BLaER1 treated with 17β-estradiol and CSF1 and Interleukin-3, amounts not matched to agents 10 nM and 100 nM (cell line): ENCODE measurements at regions not wholly inside any gene's neighbourhood (a gene's known extent, or its start where the extent isn't known, plus 50 kb on each side); places are given as distances from the start of the nearest gene placed in this dataset.

Experiments used
- H3K27ac ChIP-seq, 11 experiments: shearing (Covaris generic); formaldehyde crosslinking; 2 replicates each; pipeline ENCODE4 v1.8.1; 2022
- H3K27me3 ChIP-seq, 11 experiments: shearing (Covaris generic); formaldehyde crosslinking; 2 replicates each; pipeline ENCODE4 v1.8.1; 2022
- H3K36me3 ChIP-seq, 11 experiments: shearing (Covaris generic); formaldehyde crosslinking; 2 replicates each; pipeline ENCODE4 v1.8.1; 2022
- H3K4me1 ChIP-seq, 10 experiments: shearing (Covaris generic); formaldehyde crosslinking; 2 replicates each; pipeline ENCODE4 v1.8.1; 2022
- H3K4me2 ChIP-seq, 11 experiments: shearing (Covaris generic); formaldehyde crosslinking; 2 replicates each; pipeline ENCODE4 v1.8.1; 2022
- H3K4me3 ChIP-seq, 10 experiments: shearing (Covaris generic); formaldehyde crosslinking; 2 replicates each; pipeline ENCODE4 v1.8.1; 2022
- H3K9ac ChIP-seq, 11 experiments: shearing (Covaris generic); formaldehyde crosslinking; 2 replicates each; pipeline ENCODE4 v1.8.1; 2022
- H3K9me3 ChIP-seq, 11 experiments: shearing (Covaris generic); formaldehyde crosslinking; replicated peaks in 1 of 11; 2 replicates each; pipeline ENCODE4 v1.8.1; 2022
- H4K20me1 ChIP-seq, 11 experiments: shearing (Covaris generic); formaldehyde crosslinking; 2 replicates each; pipeline ENCODE4 v1.8.1; 2022
- Cebpa-rat ChIP-seq, 11 experiments: shearing (Covaris generic); IDR thresholded peaks; 2 replicates each; pipeline ENCODE4 v1.8.1; 2022

DNA sequence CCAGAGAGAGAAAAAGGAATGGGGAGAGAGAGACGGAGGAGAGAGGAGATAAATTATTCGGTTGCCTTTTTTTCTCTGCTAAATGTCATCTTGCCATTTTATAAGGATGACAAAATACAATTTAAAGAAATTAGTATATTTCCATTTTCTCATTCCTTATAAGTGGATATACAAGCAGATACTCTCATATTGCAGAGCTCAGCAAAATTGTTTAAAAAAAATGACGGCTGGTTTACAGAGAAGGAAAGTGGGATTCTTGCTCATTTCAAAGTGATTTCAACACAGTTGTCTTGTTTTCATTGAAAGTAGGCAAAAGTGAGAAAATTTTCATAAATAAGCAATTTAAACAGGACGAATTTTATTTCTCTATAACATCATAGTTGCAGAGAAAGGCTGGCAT lies 641.9 kb upstream of the CDH6 start:
- TF ChIP-seq Cebpa-rat (IDR thresholded peaks at IDR 0.05): no peak
- H3K4me1 ChIP-seq: peaks cover 0 to 5% (median 4%) of the 10 kb centered on the region in 10 experiments; a peak in 2 of 20 replicates
- H3K36me3 ChIP-seq: no peaks in the 10 kb centered on the region
- no peaks in the 10 kb centered on the region for H3K27me3 ChIP-seq
- no peak overlapping the region for H3K4me3 ChIP-seq
- H3K9ac ChIP-seq: no peak overlapping the region
- H3K9me3 ChIP-seq: no peaks in the 10 kb centered on the region
- H3K27ac ChIP-seq: no peak overlapping the region
- H3K4me2 ChIP-seq: no peak overlapping the region
- H4K20me1 ChIP-seq: no peaks in the 10 kb centered on the region

DNA sequence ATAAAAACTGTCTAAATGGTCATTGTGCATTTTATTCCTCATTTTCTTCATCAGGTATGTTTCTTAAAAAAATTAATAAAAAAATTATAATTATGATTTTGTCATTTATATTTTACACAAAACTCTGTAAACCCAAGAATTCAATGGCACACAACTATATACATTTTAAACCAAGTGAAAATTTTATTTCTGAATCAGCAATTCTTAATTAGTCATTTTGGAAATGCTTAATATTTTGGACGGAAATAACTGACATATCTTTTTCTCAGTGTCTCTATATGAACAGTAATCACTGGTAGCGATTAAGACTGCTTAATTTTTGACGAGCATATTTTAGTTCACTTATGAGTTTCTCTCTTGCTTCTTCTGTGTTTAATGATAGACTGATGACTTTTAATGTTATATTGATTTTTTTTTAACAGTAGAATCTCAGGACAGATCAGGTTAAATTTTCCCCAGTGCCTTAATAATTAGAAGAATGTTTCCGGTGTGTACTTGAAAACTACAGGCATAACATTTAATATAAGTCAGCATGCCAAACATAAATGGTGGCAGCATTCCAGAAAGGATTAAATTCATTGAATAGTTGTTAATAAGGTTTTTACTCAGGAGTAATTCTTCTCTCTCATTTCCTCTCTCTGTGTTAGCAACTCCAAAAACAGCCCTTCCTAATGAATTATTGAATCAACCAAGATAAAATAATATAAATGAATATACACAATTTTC lies 644.7 kb upstream of the CDH6 start:
- no peak overlapping the region for H3K27ac ChIP-seq
- no peak overlapping the region for H3K9ac ChIP-seq
- H3K27me3 ChIP-seq: no peaks in the 10 kb centered on the region
- no peak for TF ChIP-seq Cebpa-rat (IDR thresholded peaks at IDR 0.05)
- no peaks in the 10 kb centered on the region for H3K36me3 ChIP-seq
- H3K4me1 ChIP-seq: peaks cover 0 to 5% (median 4%) of the 10 kb centered on the region in 10 experiments; a peak in 2 of 20 replicates
- H4K20me1 ChIP-seq: no peaks in the 10 kb centered on the region
- H3K4me3 ChIP-seq: no peak overlapping the region
- H3K9me3 ChIP-seq: no peaks in the 10 kb centered on the region
- H3K4me2 ChIP-seq: no peak overlapping the region

DNA sequence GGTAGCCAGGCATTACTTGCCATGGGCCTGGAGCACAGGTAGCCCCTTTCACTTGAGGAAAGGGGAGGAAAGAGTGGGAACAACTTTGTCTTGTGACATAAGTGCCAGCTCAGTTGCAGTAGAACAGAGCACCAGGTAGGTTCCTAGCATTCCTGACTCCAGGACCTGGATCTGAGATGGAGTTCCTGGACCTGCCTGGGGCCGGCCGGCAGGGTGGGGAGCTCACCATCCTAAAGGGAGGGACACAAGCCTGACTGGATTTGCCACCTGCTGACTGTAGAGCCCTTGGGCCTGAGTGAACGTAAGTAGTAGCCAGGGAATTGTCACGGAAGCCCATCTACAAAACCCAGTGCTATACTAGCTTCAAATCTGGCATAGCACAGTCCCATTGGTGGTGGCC lies 653.3 kb upstream of the CDH6 start:
- H3K36me3 ChIP-seq: no peaks in the 10 kb centered on the region
- TF ChIP-seq Cebpa-rat (IDR thresholded peaks at IDR 0.05): no peak
- no peak overlapping the region for H3K9ac ChIP-seq
- no peaks in the 10 kb centered on the region for H3K9me3 ChIP-seq
- H3K4me3 ChIP-seq: no peak overlapping the region
- no peaks in the 10 kb centered on the region for H3K27me3 ChIP-seq
- H3K4me2 ChIP-seq: no peak overlapping the region
- H4K20me1 ChIP-seq: no peaks in the 10 kb centered on the region
- no peaks in the 10 kb centered on the region for H3K4me1 ChIP-seq
- H3K27ac ChIP-seq: no peak overlapping the region

DNA sequence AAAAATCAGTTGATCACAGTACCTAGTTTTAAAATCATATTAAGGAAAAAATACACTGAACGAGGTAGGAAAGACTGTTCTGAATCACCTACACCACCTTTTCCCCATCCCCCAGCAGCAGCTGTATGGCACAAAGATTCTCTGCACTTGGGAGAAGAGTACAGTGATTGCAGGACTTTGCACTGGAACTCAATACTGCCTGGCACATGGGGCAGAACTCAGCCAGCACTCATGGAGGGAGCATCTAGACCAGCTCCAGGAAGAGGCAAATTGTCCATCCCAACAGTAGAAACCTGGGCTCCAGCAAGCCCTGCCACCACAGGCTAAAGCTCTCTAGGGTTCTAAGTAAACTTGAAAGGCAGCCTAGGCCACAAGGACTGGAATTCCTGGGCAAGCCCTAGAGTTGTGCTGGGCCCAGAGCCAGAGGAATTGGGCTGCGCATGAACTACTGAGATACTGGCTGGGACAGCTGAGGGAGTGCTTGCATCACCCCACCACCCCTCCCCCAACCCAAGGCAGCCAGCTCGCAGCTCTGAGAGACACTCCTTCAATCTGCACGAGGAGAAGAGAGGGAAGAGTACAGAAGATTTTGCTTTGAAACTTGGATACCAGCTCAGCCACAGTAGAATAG lies 654.4 kb upstream of the CDH6 start:
- Histone ChIP-seq H3K27ac (no peak overlapping the region), H3K4me1 (no peaks in the 10 kb centered on the region), H3K27me3 (no peaks in the 10 kb centered on the region), H3K9me3 (no peaks in the 10 kb centered on the region), H3K4me2 (no peak overlapping the region), H3K9ac (no peak overlapping the region), H3K36me3 (no peaks in the 10 kb centered on the region), H4K20me1 (no peaks in the 10 kb centered on the region), H3K4me3 (no peak overlapping the region)
- no peak for TF ChIP-seq Cebpa-rat (IDR thresholded peaks at IDR 0.05)

DNA sequence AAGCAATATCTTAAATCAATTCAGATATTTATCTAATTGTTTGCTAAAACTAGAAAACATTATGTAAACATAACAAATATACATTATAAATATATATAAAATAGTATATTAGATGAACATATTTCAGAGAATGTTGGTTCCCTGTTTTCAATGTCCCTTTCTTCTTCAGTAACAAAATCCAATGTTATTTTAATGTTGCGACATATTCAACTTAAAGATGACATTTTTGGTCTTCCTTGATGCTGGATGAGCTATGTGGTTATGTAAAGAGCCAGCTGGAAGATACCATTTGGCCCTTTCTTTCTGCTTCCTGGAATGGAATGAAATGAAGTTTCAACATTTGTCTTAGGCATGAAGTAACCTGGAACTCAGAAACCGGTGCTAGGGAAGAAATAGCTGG lies 668.1 kb upstream of the CDH6 start:
- TF ChIP-seq Cebpa-rat (IDR thresholded peaks at IDR 0.05): peak in 5 of 11 experiments; percentile 17 to 62 (median 48); a peak in 7 of 22 replicates
- Histone ChIP-seq H3K9me3 (no peaks in the 10 kb centered on the region), H3K4me3 (no peak overlapping the region), H3K4me2 (no peak overlapping the region), H3K36me3 (no peaks in the 10 kb centered on the region), H3K27me3 (no peaks in the 10 kb centered on the region), H3K4me1 (no peaks in the 10 kb centered on the region), H3K27ac (no peak overlapping the region), H4K20me1 (no peaks in the 10 kb centered on the region), H3K9ac (no peak overlapping the region)

DNA sequence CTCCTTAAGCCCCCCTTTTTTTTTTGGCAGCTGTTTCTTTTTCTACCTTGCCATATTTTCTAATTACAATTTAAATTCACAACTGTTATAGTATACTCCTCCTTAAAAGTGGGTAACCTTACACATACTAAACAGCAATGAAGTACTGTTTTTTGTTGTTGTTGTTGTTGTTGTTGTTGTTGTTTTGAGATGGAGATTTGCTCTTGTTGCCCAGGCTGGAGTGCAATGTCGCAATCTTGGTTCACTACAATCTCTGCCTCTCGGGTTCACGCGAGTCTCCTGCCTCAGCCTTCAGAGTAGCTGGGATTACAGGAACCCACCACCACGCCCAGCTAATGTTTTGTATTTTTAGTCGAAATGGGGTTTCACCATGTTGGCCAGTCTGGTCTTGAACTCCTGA lies 669.1 kb upstream of the CDH6 start:
- TF ChIP-seq Cebpa-rat (IDR thresholded peaks at IDR 0.05): no peak
- Histone ChIP-seq H3K4me1 (no peaks in the 10 kb centered on the region), H3K27ac (no peak overlapping the region), H3K4me2 (no peak overlapping the region), H3K9me3 (no peaks in the 10 kb centered on the region), H3K9ac (no peak overlapping the region), H3K27me3 (no peaks in the 10 kb centered on the region), H4K20me1 (no peaks in the 10 kb centered on the region), H3K4me3 (no peak overlapping the region), H3K36me3 (no peaks in the 10 kb centered on the region)

DNA sequence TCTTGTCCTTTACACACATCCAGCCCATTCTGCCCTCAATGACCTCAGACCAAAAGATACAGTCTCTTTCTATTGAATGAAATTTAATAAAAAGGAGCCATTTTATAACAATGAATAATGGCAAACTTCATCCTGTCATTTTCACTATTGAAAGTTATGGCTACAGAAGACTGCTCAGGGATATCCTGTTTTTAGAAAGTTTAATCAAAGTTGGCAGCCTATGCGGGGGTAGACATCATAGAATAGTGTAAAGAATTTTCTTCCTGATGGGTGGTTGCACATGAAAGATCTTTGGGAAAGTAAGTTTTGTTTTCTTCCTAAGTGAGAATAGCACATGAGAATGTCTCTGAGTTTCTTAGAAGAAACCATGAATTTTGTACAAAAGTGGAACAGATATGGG lies 670.4 kb upstream of the CDH6 start:
- Histone ChIP-seq H3K4me2 (no peak overlapping the region), H4K20me1 (no peaks in the 10 kb centered on the region), H3K4me1 (no peaks in the 10 kb centered on the region), H3K27me3 (no peaks in the 10 kb centered on the region), H3K4me3 (no peak overlapping the region), H3K36me3 (no peaks in the 10 kb centered on the region), H3K9me3 (no peaks in the 10 kb centered on the region), H3K27ac (no peak overlapping the region), H3K9ac (no peak overlapping the region)
- no peak for TF ChIP-seq Cebpa-rat (IDR thresholded peaks at IDR 0.05)

DNA sequence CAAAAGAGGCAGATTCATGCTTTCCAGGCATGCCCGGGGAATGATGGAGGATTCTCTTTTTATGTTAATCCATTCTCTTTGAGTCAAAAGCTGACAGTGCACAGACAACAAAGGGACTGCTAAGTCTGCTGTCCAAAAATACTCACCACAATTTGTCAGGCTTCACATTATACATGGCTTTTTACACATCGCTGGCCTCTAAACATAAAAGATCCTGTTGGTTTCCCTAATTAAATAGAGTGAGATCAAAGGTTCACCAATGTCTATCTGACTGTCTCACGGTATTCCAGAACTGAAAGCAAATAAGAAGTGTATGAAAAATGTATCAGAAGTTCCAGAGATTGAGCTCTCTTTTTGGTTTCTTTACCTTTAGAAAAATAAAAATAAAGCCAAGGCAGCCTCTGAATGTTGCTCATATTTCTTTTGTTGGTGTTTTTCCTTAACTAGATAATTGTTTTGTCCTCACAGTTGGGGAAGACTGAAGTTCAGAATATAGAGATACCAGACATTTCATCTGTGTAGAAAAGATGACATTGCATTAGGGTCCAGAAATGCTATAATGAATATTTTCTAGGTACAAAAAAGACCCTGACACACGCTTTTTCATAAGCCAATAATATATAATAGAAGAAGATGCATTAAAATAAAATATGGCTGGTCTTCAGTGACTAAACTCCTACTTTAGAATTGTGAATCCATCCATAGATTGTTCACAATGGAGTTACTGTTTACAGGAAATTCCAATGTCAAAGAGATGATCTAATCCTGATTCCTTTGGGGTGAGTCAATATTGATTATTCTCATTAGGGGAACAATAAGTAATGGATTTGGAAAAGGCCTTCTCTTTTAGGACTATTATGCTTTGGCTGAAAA lies 688.2 kb upstream of the CDH6 start:
- TF ChIP-seq Cebpa-rat (IDR thresholded peaks at IDR 0.05): no peak
- no peaks in the 10 kb centered on the region for H3K27me3 ChIP-seq
- H3K9me3 ChIP-seq: no peaks in the 10 kb centered on the region
- no peak overlapping the region for H3K9ac ChIP-seq
- no peak overlapping the region for H3K4me2 ChIP-seq
- no peaks in the 10 kb centered on the region for H4K20me1 ChIP-seq
- no peaks in the 10 kb centered on the region for H3K36me3 ChIP-seq
- no peak overlapping the region for H3K4me3 ChIP-seq
- peaks cover 0 to 5% (median 0%) of the 10 kb centered on the region in 10 experiments; a peak in 2 of 20 replicates for H3K4me1 ChIP-seq
- no peak overlapping the region for H3K27ac ChIP-seq

DNA sequence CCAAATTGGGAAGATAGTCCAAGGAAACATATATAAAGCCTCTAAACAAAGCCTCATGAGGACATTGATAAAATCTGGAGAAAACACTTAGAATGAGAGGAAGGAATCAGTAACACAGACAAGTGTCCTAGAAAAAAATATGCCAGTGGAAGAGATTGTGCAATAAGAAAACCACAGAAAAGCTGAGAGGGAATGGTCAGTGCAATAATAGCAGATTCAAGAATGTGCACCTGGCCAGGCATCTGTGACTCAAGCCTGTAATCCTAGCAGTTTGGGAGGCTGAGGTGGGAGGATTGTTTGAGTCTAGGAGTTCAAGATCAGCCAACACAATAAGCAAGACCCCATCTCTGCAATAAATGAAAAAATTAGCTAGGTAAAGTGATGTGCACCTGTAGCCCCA lies 691.2 kb upstream of the CDH6 start:
- no peak overlapping the region for H3K4me3 ChIP-seq
- H3K27me3 ChIP-seq: no peaks in the 10 kb centered on the region
- peak in 5 of 11 experiments; percentile 15 to 51 (median 34); a peak in 2 of 22 replicates for TF ChIP-seq Cebpa-rat (IDR thresholded peaks at IDR 0.05)
- H3K4me2 ChIP-seq: no peak overlapping the region
- H3K4me1 ChIP-seq: peaks cover 0 to 5% (median 0%) of the 10 kb centered on the region in 10 experiments; a peak in 2 of 20 replicates
- H3K9me3 ChIP-seq: no peaks in the 10 kb centered on the region
- no peaks in the 10 kb centered on the region for H3K36me3 ChIP-seq
- no peak overlapping the region for H3K27ac ChIP-seq
- no peaks in the 10 kb centered on the region for H4K20me1 ChIP-seq
- H3K9ac ChIP-seq: no peak overlapping the region
